ENCODE measurements at regions not wholly inside any gene's neighbourhood (a gene's known extent, or its start where the extent isn't known, plus 50 kb on each side); places are given as distances from the start of the nearest gene placed in this dataset.

DNA sequence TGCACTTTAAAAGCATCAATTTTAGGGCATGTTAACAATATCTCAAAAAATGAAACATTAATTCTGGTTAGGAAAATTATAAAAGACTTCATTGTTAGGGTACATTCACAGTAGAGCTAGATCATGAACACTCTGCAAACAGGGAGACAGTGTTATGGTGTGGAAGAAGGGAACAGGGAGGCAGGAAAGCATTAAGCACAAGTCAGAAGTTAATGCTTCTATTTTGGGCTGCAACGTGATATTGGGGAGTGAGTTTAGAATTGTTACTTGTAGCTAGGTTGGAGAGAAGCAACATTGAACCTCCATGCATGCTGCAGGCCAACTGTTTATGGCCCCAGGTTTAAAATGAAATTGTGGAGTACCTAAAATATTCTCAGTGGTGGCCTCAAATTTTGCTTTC is 278.1 kb upstream of the NMUR2 start:
- Histone ChIP-seq H3K9ac (ENCODE audit: control insufficient read depth, insufficient read depth, low read length) (no peak overlapping the region), H3K4me3 (no peak overlapping the region), H3K4me1 (ENCODE audit: control insufficient read depth, insufficient read depth, low read length) (no peaks in the 10 kb centered on the region), H3K9me3 (replicated peaks; ENCODE audit: control insufficient read depth, insufficient read depth, low read length) (no peaks in the 10 kb centered on the region), H4K20me1 (ENCODE audit: control insufficient read depth, insufficient read depth) (no peaks in the 10 kb centered on the region), H3K36me3 (ENCODE audit: control insufficient read depth in 2 of 2, insufficient read depth in 2 of 2, low read length in 1 of 2) (no peaks in the 10 kb centered on the region), H3K27me3 (replicated peaks in 1 of 2; ENCODE audit: control insufficient read depth in 2 of 2, insufficient read depth in 2 of 2, low read length in 1 of 2) (no peaks in the 10 kb centered on the region), H3K27ac (ENCODE audit: control insufficient read depth, insufficient read depth) (no peak overlapping the region), H2AFZ (ENCODE audit: control insufficient read depth, low read depth, low read length) (no peak overlapping the region), H3K79me2 (ENCODE audit: control insufficient read depth, insufficient read depth, low read length) (no peaks in the 10 kb centered on the region), H3K4me2 (ENCODE audit: control insufficient read depth, insufficient read depth) (no peak overlapping the region)
- ChIA-PET RAD21 (ENCODE audit: unreplicated experiment) (no interaction called here), POLR2A (no interaction called here), CTCF (interaction anchor here (1.1 kb wide), 1 partner anchor 10 kb away, joined by 3 read pairs; no protein-coding TSS in a partner anchor), SMC1A (ENCODE audit: uncharacterized antibody, unreplicated experiment) (no interaction called here)
- in situ Hi-C loops (cut with MboI) (no loop called here), intact Hi-C loops (cut with micrococcal nuclease; ENCODE audit: unreplicated experiment) (no loop called here)
- ATAC-seq (no peak), FAIRE-seq (no peak), DNase-seq (ENCODE audit: low read depth, low spot score) (no peak)
- TF ChIP-seq, protein P1, sequence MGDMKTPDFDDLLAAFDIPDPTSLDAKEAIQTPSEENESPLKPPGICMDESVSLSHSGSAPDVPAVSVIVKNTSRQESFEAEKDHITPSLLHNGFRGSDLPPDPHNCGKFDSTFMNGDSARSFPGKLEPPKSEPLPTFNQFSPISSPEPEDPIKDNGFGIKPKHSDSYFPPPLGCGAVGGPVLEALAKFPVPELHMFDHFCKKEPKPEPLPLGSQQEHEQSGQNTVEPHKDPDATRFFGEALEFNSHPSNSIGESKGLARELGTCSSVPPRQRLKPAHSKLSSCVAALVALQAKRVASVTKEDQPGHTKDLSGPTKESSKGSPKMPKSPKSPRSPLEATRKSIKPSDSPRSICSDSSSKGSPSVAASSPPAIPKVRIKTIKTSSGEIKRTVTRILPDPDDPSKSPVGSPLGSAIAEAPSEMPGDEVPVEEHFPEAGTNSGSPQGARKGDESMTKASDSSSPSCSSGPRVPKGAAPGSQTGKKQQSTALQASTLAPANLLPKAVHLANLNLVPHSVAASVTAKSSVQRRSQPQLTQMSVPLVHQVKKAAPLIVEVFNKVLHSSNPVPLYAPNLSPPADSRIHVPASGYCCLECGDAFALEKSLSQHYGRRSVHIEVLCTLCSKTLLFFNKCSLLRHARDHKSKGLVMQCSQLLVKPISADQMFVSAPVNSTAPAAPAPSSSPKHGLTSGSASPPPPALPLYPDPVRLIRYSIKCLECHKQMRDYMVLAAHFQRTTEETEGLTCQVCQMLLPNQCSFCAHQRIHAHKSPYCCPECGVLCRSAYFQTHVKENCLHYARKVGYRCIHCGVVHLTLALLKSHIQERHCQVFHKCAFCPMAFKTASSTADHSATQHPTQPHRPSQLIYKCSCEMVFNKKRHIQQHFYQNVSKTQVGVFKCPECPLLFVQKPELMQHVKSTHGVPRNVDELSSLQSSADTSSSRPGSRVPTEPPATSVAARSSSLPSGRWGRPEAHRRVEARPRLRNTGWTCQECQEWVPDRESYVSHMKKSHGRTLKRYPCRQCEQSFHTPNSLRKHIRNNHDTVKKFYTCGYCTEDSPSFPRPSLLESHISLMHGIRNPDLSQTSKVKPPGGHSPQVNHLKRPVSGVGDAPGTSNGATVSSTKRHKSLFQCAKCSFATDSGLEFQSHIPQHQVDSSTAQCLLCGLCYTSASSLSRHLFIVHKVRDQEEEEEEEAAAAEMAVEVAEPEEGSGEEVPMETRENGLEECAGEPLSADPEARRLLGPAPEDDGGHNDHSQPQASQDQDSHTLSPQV (IDR thresholded peaks at IDR 0.05), result no peak
- WGBS (ENCODE audit: insufficient coverage, insufficient replicate concordance, low lambda C conversion rate, missing lambda C conversion rate), result 17% methylated on average over 1 of the region's 1 CpG
- no TSS peak for BruUV-seq (replicated peaks)

DNA sequence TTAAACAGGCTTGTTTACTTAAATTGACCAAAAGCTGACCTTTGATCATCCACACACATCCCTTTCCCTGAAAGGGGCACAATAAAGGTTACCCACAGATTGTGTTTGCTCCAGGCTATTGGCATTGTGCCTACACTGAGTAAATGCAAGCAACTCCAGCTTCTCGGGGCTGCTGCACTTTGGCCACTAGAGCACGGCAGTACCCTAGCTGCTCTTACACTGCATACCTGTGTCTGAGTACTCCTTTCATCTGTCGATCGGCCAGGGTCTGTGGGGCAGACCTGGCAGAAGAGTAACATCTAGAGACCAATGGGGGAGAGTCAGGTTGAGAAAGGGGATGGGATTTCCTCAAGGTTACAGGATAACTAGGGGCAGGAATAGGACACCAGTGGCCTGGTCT is 281.9 kb upstream of the NMUR2 start:
- Histone ChIP-seq H2AFZ (ENCODE audit: control insufficient read depth, low read depth, low read length) (no peak overlapping the region), H3K4me1 (ENCODE audit: control insufficient read depth, insufficient read depth, low read length) (no peaks in the 10 kb centered on the region), H3K79me2 (ENCODE audit: control insufficient read depth, insufficient read depth, low read length) (no peaks in the 10 kb centered on the region), H3K9ac (ENCODE audit: control insufficient read depth, insufficient read depth, low read length) (no peak overlapping the region), H3K36me3 (ENCODE audit: control insufficient read depth in 2 of 2, insufficient read depth in 2 of 2, low read length in 1 of 2) (no peaks in the 10 kb centered on the region), H3K4me3 (no peak overlapping the region), H3K27me3 (replicated peaks in 1 of 2; ENCODE audit: control insufficient read depth in 2 of 2, insufficient read depth in 2 of 2, low read length in 1 of 2) (no peaks in the 10 kb centered on the region), H3K4me2 (ENCODE audit: control insufficient read depth, insufficient read depth) (no peak overlapping the region), H3K27ac (ENCODE audit: control insufficient read depth, insufficient read depth) (no peak overlapping the region), H4K20me1 (ENCODE audit: control insufficient read depth, insufficient read depth) (no peaks in the 10 kb centered on the region), H3K9me3 (replicated peaks; ENCODE audit: control insufficient read depth, insufficient read depth, low read length) (no peaks in the 10 kb centered on the region)
- intact Hi-C loops (cut with micrococcal nuclease; ENCODE audit: unreplicated experiment) (no loop called here), in situ Hi-C loops (cut with MboI) (no loop called here)
- ChIA-PET SMC1A (ENCODE audit: uncharacterized antibody, unreplicated experiment) (no interaction called here), RAD21 (ENCODE audit: unreplicated experiment) (no interaction called here), CTCF (no interaction called here), POLR2A (no interaction called here)
- FAIRE-seq (no peak), ATAC-seq (no peak), DNase-seq (ENCODE audit: low read depth, low spot score) (no peak)
- 8% methylated on average over 4 of the region's 4 CpGs for WGBS (ENCODE audit: insufficient coverage, insufficient replicate concordance, low lambda C conversion rate, missing lambda C conversion rate)
- no TSS peak for BruUV-seq (replicated peaks)
- no peak for TF ChIP-seq ZZZ3 (IDR thresholded peaks at IDR 0.05; ENCODE audit: control insufficient read depth, insufficient read length, low read depth)
- TF ChIP-seq BRCA1 (IDR thresholded peaks at IDR 0.05; ENCODE audit: low read depth, low read length), result no peak
- TF ChIP-seq MLLT1 (IDR thresholded peaks at IDR 0.05), result no peak
- TF ChIP-seq, protein P2, sequence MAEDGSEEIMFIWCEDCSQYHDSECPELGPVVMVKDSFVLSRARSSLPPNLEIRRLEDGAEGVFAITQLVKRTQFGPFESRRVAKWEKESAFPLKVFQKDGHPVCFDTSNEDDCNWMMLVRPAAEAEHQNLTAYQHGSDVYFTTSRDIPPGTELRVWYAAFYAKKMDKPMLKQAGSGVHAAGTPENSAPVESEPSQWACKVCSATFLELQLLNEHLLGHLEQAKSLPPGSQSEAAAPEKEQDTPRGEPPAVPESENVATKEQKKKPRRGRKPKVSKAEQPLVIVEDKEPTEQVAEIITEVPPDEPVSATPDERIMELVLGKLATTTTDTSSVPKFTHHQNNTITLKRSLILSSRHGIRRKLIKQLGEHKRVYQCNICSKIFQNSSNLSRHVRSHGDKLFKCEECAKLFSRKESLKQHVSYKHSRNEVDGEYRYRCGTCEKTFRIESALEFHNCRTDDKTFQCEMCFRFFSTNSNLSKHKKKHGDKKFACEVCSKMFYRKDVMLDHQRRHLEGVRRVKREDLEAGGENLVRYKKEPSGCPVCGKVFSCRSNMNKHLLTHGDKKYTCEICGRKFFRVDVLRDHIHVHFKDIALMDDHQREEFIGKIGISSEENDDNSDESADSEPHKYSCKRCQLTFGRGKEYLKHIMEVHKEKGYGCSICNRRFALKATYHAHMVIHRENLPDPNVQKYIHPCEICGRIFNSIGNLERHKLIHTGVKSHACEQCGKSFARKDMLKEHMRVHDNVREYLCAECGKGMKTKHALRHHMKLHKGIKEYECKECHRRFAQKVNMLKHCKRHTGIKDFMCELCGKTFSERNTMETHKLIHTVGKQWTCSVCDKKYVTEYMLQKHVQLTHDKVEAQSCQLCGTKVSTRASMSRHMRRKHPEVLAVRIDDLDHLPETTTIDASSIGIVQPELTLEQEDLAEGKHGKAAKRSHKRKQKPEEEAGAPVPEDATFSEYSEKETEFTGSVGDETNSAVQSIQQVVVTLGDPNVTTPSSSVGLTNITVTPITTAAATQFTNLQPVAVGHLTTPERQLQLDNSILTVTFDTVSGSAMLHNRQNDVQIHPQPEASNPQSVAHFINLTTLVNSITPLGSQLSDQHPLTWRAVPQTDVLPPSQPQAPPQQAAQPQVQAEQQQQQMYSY (CRISPR knock-in tag; IDR thresholded peaks at IDR 0.05), result no peak
- no peak for TF ChIP-seq SUPT20H (IDR thresholded peaks at IDR 0.05; ENCODE audit: borderline replicate concordance, control insufficient read depth, low read depth, low read length)
- no peak for TF ChIP-seq YY1 (IDR thresholded peaks at IDR 0.05; ENCODE audit: low read depth, low read length)
- no peak for TF ChIP-seq SREBF1 (IDR thresholded peaks at IDR 0.05; ENCODE audit: low read length)
- no peak for TF ChIP-seq ZNF384 (IDR thresholded peaks at IDR 0.05; ENCODE audit: borderline replicate concordance, low read depth, low read length)
